HepG2 (cell line): ENCODE measurements at regions not wholly inside any gene's neighbourhood (a gene's known extent, or its start where the extent isn't known, plus 50 kb on each side); places are given as distances from the start of the nearest gene placed in this dataset.

ENCODE experiments used
- ATAC-seq: fragments of 200-7000 bp; cut with Tn5 transposase; 3 replicates; pipeline ENCODE4 v1.9.1; 2020; ENCODE audit warnings: mild to moderate bottlenecking, moderate library complexity
- BruUV-seq: library from RNA; stranded (reverse); fragments of 400-500 nt; replicated peaks from 2 replicates; lab custom pipeline; 2021; lab: Mats Ljungman, UMichigan
- CTCF ChIA-PET: fragments of 300-600 bp; formaldehyde crosslinking; extraction: SDS; loops from one replicate; lab custom pipeline; 2021; ENCODE audit warnings: low total read pairs, inconsistent platforms, low intra/inter-chr PET ratio; lab: Yijun Ruan, JAX
- POLR2A ChIA-PET: fragments of 350-600 bp; sonication (Branson Sonifier 250); formaldehyde crosslinking; loops from one replicate; lab custom pipeline; 2020; ENCODE audit warnings: antibody characterized with exemption, inconsistent platforms; lab: Yijun Ruan, JAX
- DNase-seq: peaks from one replicate; pipeline ENCODE4 v3.0.0-alpha.2; 2015; ENCODE audit warnings: low spot score
- FAIRE-seq: peaks from 3 replicates; lab custom pipeline; 2011; peaks lifted over from hg19 to GRCh38; lab: Jason Lieb, UNC
- H2AFZ ChIP-seq: one replicate; pipeline ENCODE4 v1.6.1; 2011; ENCODE audit warnings: low read length, inconsistent platforms
- H3K27ac ChIP-seq: fragments of 300-600 bp; 3 replicates; pipeline ENCODE4 v1.8.0; 2011; ENCODE audit warnings: mixed run types, mild to moderate bottlenecking, mixed read lengths, low read length, inconsistent platforms; ENCODE audit not compliant: insufficient read depth; ENCODE audit errors: extremely low read length
- H3K27me3 ChIP-seq, 2 experiments: fragments of 200-600 bp in 1 of 2; 2 replicates in 1 of 2; 3 replicates in 1 of 2; pipeline versions ENCODE4 v1.6.0 to v1.8.0; 2011; ENCODE audit warnings: low read length in 2 of 2, mild to moderate bottlenecking in 2 of 2, moderate library complexity in 2 of 2, inconsistent platforms in 1 of 2; ENCODE audit not compliant: insufficient read depth in 2 of 2, control insufficient read depth in 1 of 2
- H3K36me3 ChIP-seq, 2 experiments: fragments of 200-600 bp in 1 of 2; replicated peaks in 1 of 2; 2 replicates in 1 of 2; 3 replicates in 1 of 2; pipeline versions ENCODE4 v1.5.1 to v1.8.0; 2011; ENCODE audit warnings: low read length in 2 of 2, inconsistent platforms in 1 of 2; ENCODE audit not compliant: insufficient read depth in 2 of 2, control insufficient read depth in 1 of 2
- H3K4me1 ChIP-seq: 2 replicates; pipeline ENCODE4 v1.5.1; 2012; ENCODE audit warnings: low read length, inconsistent platforms; ENCODE audit not compliant: insufficient read depth
- H3K4me2 ChIP-seq: 2 replicates; pipeline ENCODE4 v1.6.0; 2011; ENCODE audit warnings: low read depth, low read length, inconsistent platforms
- H3K4me3 ChIP-seq, 3 experiments: fragments of 200-600 bp in 1 of 3; sonication (generic), shearing (Covaris generic) in 1 of 3; replicated peaks in 1 of 3; 2 replicates each; pipeline ENCODE4 v1.5.1; 2011 to 2016; ENCODE audit warnings: low read length in 3 of 3, inconsistent platforms in 2 of 3, low read depth in 2 of 3, mild to moderate bottlenecking in 2 of 3, control low read depth in 1 of 3, mixed read lengths in 1 of 3; ENCODE audit not compliant: insufficient read depth in 1 of 3
- H3K79me2 ChIP-seq: one replicate; pipeline ENCODE4 v1.6.1; 2011; ENCODE audit warnings: low read length, inconsistent platforms; ENCODE audit not compliant: insufficient read depth
- H3K9ac ChIP-seq: 2 replicates; pipeline ENCODE4 v1.6.0; 2011; ENCODE audit warnings: mild to moderate bottlenecking, low read depth, low read length, inconsistent platforms; ENCODE audit not compliant: insufficient read depth
- H3K9me3 ChIP-seq: 2 replicates; pipeline ENCODE4 v1.5.1; 2012; ENCODE audit warnings: mild to moderate bottlenecking, low read length
- H4K20me1 ChIP-seq: 2 replicates; pipeline ENCODE4 v1.6.0; 2011; ENCODE audit warnings: inconsistent platforms, mild to moderate bottlenecking, low read length, moderate library complexity; ENCODE audit not compliant: insufficient read depth
- IRF2 ChIP-seq: IDR thresholded peaks from 2 replicates; pipeline ENCODE4 v1.6.1; 2018; ENCODE audit warnings: missing genetic modification reagents, missing compliant biosample characterization
- NFE2L2 ChIP-seq: fragments of 150-350 bp; IDR thresholded peaks from 2 replicates; pipeline ENCODE4 v1.6.1; 2014; ENCODE audit warnings: low read length
- PAWR ChIP-seq: sonication (generic); formaldehyde crosslinking; IDR thresholded peaks from 2 replicates; pipeline ENCODE4 v1.4.0; 2020; ENCODE audit warnings: missing genetic modification reagents, mild to moderate bottlenecking, borderline replicate concordance
- RBFOX2 ChIP-seq: fragments of 200-400 bp; formaldehyde crosslinking; IDR thresholded peaks from 2 replicates; pipeline ENCODE4 v1.6.1; 2017; ENCODE audit warnings: low read depth, mild to moderate bottlenecking, low read length
- SALL2 ChIP-seq: sonication (generic); formaldehyde crosslinking; IDR thresholded peaks from 2 replicates; pipeline ENCODE4 v1.8.1; 2023; ENCODE audit warnings: mild to moderate bottlenecking, missing genetic modification reagents, inconsistent platforms
- SOX6 ChIP-seq, 2 experiments: fragments of 450-650 bp in 1 of 2; sonication (generic) in 1 of 2; formaldehyde crosslinking in 1 of 2; IDR thresholded peaks; 2 replicates each; pipeline versions ENCODE4 v1.4.0 to v1.6.1; 2017 to 2020; ENCODE audit warnings: antibody characterized with exemption in 1 of 2, mild to moderate bottlenecking in 1 of 2, missing genetic modification reagents in 1 of 2
- THAP11 ChIP-seq: IDR thresholded peaks from 2 replicates; pipeline ENCODE4 v1.6.1; 2016; ENCODE audit warnings: missing biosample characterization, missing genetic modification reagents
- ZNF331 ChIP-seq: sonication (generic); formaldehyde crosslinking; IDR thresholded peaks from 2 replicates; pipeline ENCODE4 v1.4.0; 2020; ENCODE audit warnings: missing genetic modification reagents
- ZSCAN30 ChIP-seq: sonication (generic); formaldehyde crosslinking; IDR thresholded peaks from 2 replicates; pipeline ENCODE4 v1.5.0; 2020; ENCODE audit warnings: mild to moderate bottlenecking, missing genetic modification reagents
- WGBS: methylation state at CpG from one replicate; pipeline ENCODE4 v1.1.6; 2017; ENCODE audit warnings: low lambda C conversion rate; 5-methylcytosine and 5-hydroxymethylcytosine counted together
- in situ Hi-C: cut with HindIII; loops from 2 replicates; pipeline ENCODE4 v1.10.0; 2017; ENCODE audit warnings: low pct_unique_long_range_greater_than_20kb; ENCODE audit not compliant: extremely low pct_ligation_motif_present
- intact Hi-C: fragments of 100-400 bp; cut with micrococcal nuclease; formaldehyde crosslinking; loops from one replicate; pipeline ENCODE4 v1.10.0; 2022; ENCODE audit not compliant: unreplicated experiment
- TF ChIP-seq, protein P1 (sequence below): sonication (generic); formaldehyde crosslinking; IDR thresholded peaks from 2 replicates; pipeline ENCODE4 v1.8.0; 2022; ENCODE audit warnings: mild to moderate bottlenecking, missing genetic modification reagents, moderate library complexity

DNA sequence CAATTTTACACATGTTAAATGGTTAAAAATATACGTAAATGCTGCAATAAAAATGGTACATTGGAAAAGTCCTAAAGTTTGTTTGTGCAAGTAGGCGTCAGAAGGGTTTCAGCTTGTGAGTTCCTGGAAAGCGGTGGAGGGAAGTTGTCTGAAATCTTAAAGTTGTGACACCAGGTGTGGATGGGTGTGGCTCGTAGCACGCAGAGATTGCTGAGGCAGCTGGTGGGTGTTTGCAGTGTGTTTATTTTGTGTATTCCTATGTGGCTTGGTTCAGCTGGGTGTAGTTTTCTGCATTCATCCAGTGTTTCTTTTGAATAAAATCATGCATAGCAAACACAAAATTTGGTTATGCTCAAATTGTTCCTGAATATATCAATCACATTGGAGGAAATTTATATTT lies 136.8 kb upstream of the TBX3 start:
- in situ Hi-C loops (no loop called here), intact Hi-C loops (no loop called here)
- no peak overlapping the region for H3K4me3 ChIP-seq
- no peak overlapping the region for H3K4me2 ChIP-seq
- H3K9me3 ChIP-seq, result no peaks in the 10 kb centered on the region
- H3K4me1 ChIP-seq, result no peaks in the 10 kb centered on the region
- no peak for TF ChIP-seq SOX6 (IDR thresholded peaks at IDR 0.05)
- no peak for TF ChIP-seq SOX6 (CRISPR knock-in tag; IDR thresholded peaks at IDR 0.05)
- TF ChIP-seq SALL2 (CRISPR knock-in tag), result no peak
- TF ChIP-seq THAP11 (CRISPR knock-in tag), result no peak
- TF ChIP-seq ZSCAN30 (CRISPR knock-in tag), result no peak
- no peak for TF ChIP-seq RBFOX2
- TF ChIP-seq, protein P1, sequence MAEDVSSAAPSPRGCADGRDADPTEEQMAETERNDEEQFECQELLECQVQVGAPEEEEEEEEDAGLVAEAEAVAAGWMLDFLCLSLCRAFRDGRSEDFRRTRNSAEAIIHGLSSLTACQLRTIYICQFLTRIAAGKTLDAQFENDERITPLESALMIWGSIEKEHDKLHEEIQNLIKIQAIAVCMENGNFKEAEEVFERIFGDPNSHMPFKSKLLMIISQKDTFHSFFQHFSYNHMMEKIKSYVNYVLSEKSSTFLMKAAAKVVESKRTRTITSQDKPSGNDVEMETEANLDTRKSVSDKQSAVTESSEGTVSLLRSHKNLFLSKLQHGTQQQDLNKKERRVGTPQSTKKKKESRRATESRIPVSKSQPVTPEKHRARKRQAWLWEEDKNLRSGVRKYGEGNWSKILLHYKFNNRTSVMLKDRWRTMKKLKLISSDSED, result no peak
- TF ChIP-seq ZNF331 (CRISPR knock-in tag), result no peak
- no peak for TF ChIP-seq NFE2L2
- no peak for TF ChIP-seq IRF2 (CRISPR knock-in tag)
- no peak for TF ChIP-seq PAWR
- ATAC-seq, result no peak
- H3K27me3 ChIP-seq, result no peaks in the 10 kb centered on the region
- 71% methylated on average over 5 of the region's 5 CpGs for WGBS
- no peak for DNase-seq
- no peak overlapping the region for H3K9ac ChIP-seq
- ChIA-PET POLR2A (interaction anchor here (0.9 kb wide), 1 partner anchor 136 kb away, joined by 3 read pairs; no protein-coding TSS in a partner anchor), CTCF (no interaction called here)
- H4K20me1 ChIP-seq, result no peaks in the 10 kb centered on the region
- no peaks in the 10 kb centered on the region for H3K36me3 ChIP-seq
- H2AFZ ChIP-seq, result no peak overlapping the region
- no peak overlapping the region for H3K27ac ChIP-seq
- H3K79me2 ChIP-seq, result no peaks in the 10 kb centered on the region
- FAIRE-seq, result no peak
- no TSS peak for BruUV-seq
